ENCODE measurements at regions not wholly inside any gene's neighbourhood (a gene's known extent, or its start where the extent isn't known, plus 50 kb on each side); places are given as distances from the start of the nearest gene placed in this dataset.

GRCh38 chr2:41846962-41847361, 200.9 kb upstream of the PKDCC start:
- DNase-seq = no peak
- no peak overlapping the region for H3K27ac ChIP-seq (replicated peaks)

GRCh38 chr2:41847744-41848441, 199.9 kb upstream of the PKDCC start:
- no peaks in the 10 kb centered on the region for H3K4me1 ChIP-seq
- H3K4me3 ChIP-seq = no peak overlapping the region
- TF ChIP-seq CTCF (IDR thresholded peaks at IDR 0.05; ENCODE audit: borderline replicate concordance) = no peak
- no peaks in the 10 kb centered on the region for H3K36me3 ChIP-seq
- H3K27me3 ChIP-seq (ENCODE audit: low read depth) = peaks cover 28% of the 10 kb centered on the region
- H3K27ac ChIP-seq (replicated peaks) = no peak overlapping the region
- no peak for DNase-seq
- intact Hi-C loops (cut with micrococcal nuclease) = no loop called here
- H3K9me3 ChIP-seq (replicated peaks) = no peaks in the 10 kb centered on the region

More at GRCh38 chr2:41846962-41847361, 200.9 kb upstream of the PKDCC start:
- Histone ChIP-seq H3K4me3 (no peak overlapping the region), H3K9me3 (replicated peaks) (no peaks in the 10 kb centered on the region), H3K4me1 (no peaks in the 10 kb centered on the region), H3K27me3 (ENCODE audit: low read depth) (peaks cover 28% of the 10 kb centered on the region), H3K36me3 (no peaks in the 10 kb centered on the region)
- TF ChIP-seq CTCF (IDR thresholded peaks at IDR 0.05; ENCODE audit: borderline replicate concordance) = no peak
- intact Hi-C loops (cut with micrococcal nuclease) = no loop called here

- DNase-seq = no peak
- Histone ChIP-seq H3K4me1 (no peaks in the 10 kb centered on the region), H3K36me3 (no peaks in the 10 kb centered on the region), H3K27me3 (ENCODE audit: low read depth) (peaks cover 27% of the 10 kb centered on the region), H3K9me3 (replicated peaks) (no peaks in the 10 kb centered on the region), H3K4me3 (no peak overlapping the region), H3K27ac (replicated peaks) (no peak overlapping the region)
- TF ChIP-seq CTCF (IDR thresholded peaks at IDR 0.05; ENCODE audit: borderline replicate concordance) = no peak
- intact Hi-C loops (cut with micrococcal nuclease) = loop anchor here (5.0 kb wide), 1 partner anchor 236 kb away; no protein-coding TSS in a partner anchor
Observed at GRCh38 chr2:41851554-41851953, 196.3 kb upstream of the PKDCC start.

DNA sequence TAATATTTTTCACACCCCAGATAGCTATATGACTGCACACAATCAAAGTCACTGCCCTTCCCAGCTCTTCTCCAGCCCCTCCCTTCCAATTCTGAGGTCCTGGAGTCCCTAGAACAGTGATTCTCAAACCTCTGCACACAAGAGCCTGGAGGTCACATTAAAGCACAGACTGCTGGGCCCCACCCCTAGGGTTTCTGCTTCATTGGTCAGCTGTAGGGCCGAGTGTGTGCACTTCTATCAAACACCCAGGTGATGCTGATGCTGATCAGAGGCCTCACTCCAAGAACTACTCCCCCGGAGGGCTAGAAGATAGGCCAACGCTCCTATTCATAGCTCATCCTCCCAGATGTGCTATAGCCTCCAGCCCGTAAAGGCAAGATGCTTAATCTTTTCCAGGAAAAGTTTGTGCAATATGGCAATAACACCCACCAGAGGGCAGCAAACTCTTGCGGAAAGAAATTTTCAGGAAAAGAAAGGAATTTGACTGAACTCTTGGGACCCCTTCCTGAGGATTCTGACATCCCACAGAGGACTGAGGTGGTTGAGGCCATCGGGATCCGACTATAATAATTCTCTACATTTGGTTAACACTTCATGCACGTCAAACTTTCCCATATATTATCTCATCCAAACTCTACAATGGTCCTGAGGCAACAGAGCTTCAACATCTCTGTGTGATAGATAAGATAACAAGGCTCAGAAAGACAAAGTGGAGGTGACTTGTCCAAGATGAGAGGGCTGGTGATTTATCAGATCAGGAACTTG, 194.2 kb upstream of the PKDCC start:
- Histone ChIP-seq H3K27me3 (ENCODE audit: low read depth) (peaks cover 13% of the 10 kb centered on the region), H3K4me1 (no peaks in the 10 kb centered on the region), H3K9me3 (replicated peaks) (no peaks in the 10 kb centered on the region), H3K4me3 (no peak overlapping the region), H3K27ac (replicated peaks) (no peak overlapping the region), H3K36me3 (no peaks in the 10 kb centered on the region)
- intact Hi-C loops (cut with micrococcal nuclease) = loop anchor here (5.0 kb wide), 1 partner anchor 234 kb away; no protein-coding TSS in a partner anchor
- peak; percentile 76 for TF ChIP-seq CTCF (IDR thresholded peaks at IDR 0.05; ENCODE audit: borderline replicate concordance)
- DNase-seq = no peak

GRCh38 chr2:41854227-41854626, 193.6 kb upstream of the PKDCC start:
- intact Hi-C loops (cut with micrococcal nuclease) = loop anchor here (5.0 kb wide), 1 partner anchor 233 kb away; no protein-coding TSS in a partner anchor
- H3K4me3 ChIP-seq = no peak overlapping the region
- no peaks in the 10 kb centered on the region for H3K9me3 ChIP-seq (replicated peaks)
- H3K36me3 ChIP-seq = no peaks in the 10 kb centered on the region
- no peak overlapping the region for H3K27ac ChIP-seq (replicated peaks)
- TF ChIP-seq CTCF (IDR thresholded peaks at IDR 0.05; ENCODE audit: borderline replicate concordance) = no peak
- peaks cover 7% of the 10 kb centered on the region for H3K27me3 ChIP-seq (ENCODE audit: low read depth)
- no peaks in the 10 kb centered on the region for H3K4me1 ChIP-seq
- no peak for DNase-seq

All from left ventricle myocardium inferior (tissue), 1 donor.